AG04450 (cell line): ENCODE measurements at regions not wholly inside any gene's neighbourhood (a gene's known extent, or its start where the extent isn't known, plus 50 kb on each side); places are given as distances from the start of the nearest gene placed in this dataset.

Experiments used
- CTCF ChIA-PET: fragments of 300-600, 350-600 bp; formaldehyde crosslinking; extraction: SDS; loops from one replicate; lab custom pipeline; 2022; ENCODE audit warnings: antibody characterized with exemption, inconsistent platforms; lab: Charles Lee
- POLR2A ChIA-PET: fragments of 350-600 bp; formaldehyde crosslinking; extraction: SDS; loops from one replicate; lab custom pipeline; 2021; ENCODE audit warnings: antibody characterized with exemption, inconsistent platforms; lab: Yijun Ruan, JAX
- DNase-seq: peaks from one replicate; pipeline ENCODE4 v3.0.0-alpha.2; 2011; ENCODE audit warnings: low read depth, low spot score
- H3K27ac ChIP-seq: one replicate; pipeline ENCODE4 v1.5.1; 2012; ENCODE audit warnings: low read depth, low read length, control low read depth
- H3K27me3 ChIP-seq: one replicate; pipeline ENCODE4 v1.6.0; 2012; ENCODE audit warnings: low read length; ENCODE audit not compliant: control insufficient read depth, insufficient read depth
- H3K4me3 ChIP-seq: 2 replicates; pipeline ENCODE4 v1.5.1; 2011; ENCODE audit warnings: mild to moderate bottlenecking, low read depth, low read length, control low read depth
- H3K9me3 ChIP-seq: 2 replicates; pipeline ENCODE4 v1.5.1; 2012; ENCODE audit warnings: low read length; ENCODE audit not compliant: control insufficient read depth, insufficient read depth
- CTCF ChIP-seq: IDR thresholded peaks from 2 replicates; pipeline ENCODE4 v1.5.1; 2011; ENCODE audit warnings: low read depth, low read length, control low read depth, inconsistent platforms

- ChIA-PET CTCF (no interaction called here), POLR2A (interaction anchor here (0.7 kb wide), 1 partner anchor 52 kb away, joined by 3 read pairs; no protein-coding TSS in a partner anchor)
- no peak for TF ChIP-seq CTCF
- no peaks in the 10 kb centered on the region for H3K9me3 ChIP-seq
- no peak overlapping the region for H3K4me3 ChIP-seq
- DNase-seq = no peak
- H3K27ac ChIP-seq = no peak overlapping the region
- no peaks in the 10 kb centered on the region for H3K27me3 ChIP-seq
Observed at GRCh38 chr18:22021701-22022100, 147.7 kb upstream of the GATA6 start.

GRCh38 chr18:22024924-22025323 lies 144.5 kb upstream of the GATA6 start:
- ChIA-PET CTCF (no interaction called here), POLR2A (no interaction called here)
- no peaks in the 10 kb centered on the region for H3K9me3 ChIP-seq
- TF ChIP-seq CTCF = no peak
- H3K27me3 ChIP-seq = no peaks in the 10 kb centered on the region
- no peak overlapping the region for H3K4me3 ChIP-seq
- no peak overlapping the region for H3K27ac ChIP-seq
- no peak for DNase-seq

- POLR2A ChIA-PET = no interaction called here
- H3K4me3 ChIP-seq = no peak overlapping the region
- CTCF ChIA-PET = no interaction called here
- H3K9me3 ChIP-seq = no peaks in the 10 kb centered on the region
- H3K27me3 ChIP-seq = no peaks in the 10 kb centered on the region
- no peak overlapping the region for H3K27ac ChIP-seq
- TF ChIP-seq CTCF = no peak
- no peak for DNase-seq
Observed at GRCh38 chr18:22026362-22026761, 143.0 kb upstream of the GATA6 start.

- Histone ChIP-seq H3K27ac (no peak overlapping the region), H3K27me3 (no peaks in the 10 kb centered on the region), H3K4me3 (no peak overlapping the region), H3K9me3 (no peaks in the 10 kb centered on the region)
- no peak for TF ChIP-seq CTCF
- CTCF ChIA-PET = no interaction called here
- POLR2A ChIA-PET = no interaction called here
- DNase-seq = no peak
Observed at GRCh38 chr18:22026889-22027288, 142.5 kb upstream of the GATA6 start.

- CTCF ChIA-PET = no interaction called here
- Histone ChIP-seq H3K27me3 (no peaks in the 10 kb centered on the region), H3K4me3 (no peak overlapping the region), H3K9me3 (no peaks in the 10 kb centered on the region), H3K27ac (no peak overlapping the region)
- DNase-seq = no peak
- POLR2A ChIA-PET = no interaction called here
- no peak for TF ChIP-seq CTCF
Observed at GRCh38 chr18:22031611-22032010, 137.8 kb upstream of the GATA6 start.
